HepG2 (cell line): ENCODE measurements at regions not wholly inside any gene's neighbourhood (a gene's known extent, or its start where the extent isn't known, plus 50 kb on each side); places are given as distances from the start of the nearest gene placed in this dataset.

ENCODE experiments used
- ATAC-seq: fragments of 200-7000 bp; cut with Tn5 transposase; 3 replicates; pipeline ENCODE4 v1.9.1; 2020; ENCODE audit warnings: mild to moderate bottlenecking, moderate library complexity
- BruUV-seq: library from RNA; stranded (reverse); fragments of 400-500 nt; replicated peaks from 2 replicates; lab custom pipeline; 2021; lab: Mats Ljungman, UMichigan
- CTCF ChIA-PET: fragments of 300-600 bp; formaldehyde crosslinking; extraction: SDS; loops from one replicate; lab custom pipeline; 2021; ENCODE audit warnings: low total read pairs, inconsistent platforms, low intra/inter-chr PET ratio; lab: Yijun Ruan, JAX
- POLR2A ChIA-PET: fragments of 350-600 bp; sonication (Branson Sonifier 250); formaldehyde crosslinking; loops from one replicate; lab custom pipeline; 2020; ENCODE audit warnings: antibody characterized with exemption, inconsistent platforms; lab: Yijun Ruan, JAX
- DNase-seq: peaks from one replicate; pipeline ENCODE4 v3.0.0-alpha.2; 2015; ENCODE audit warnings: low spot score
- FAIRE-seq: peaks from 3 replicates; lab custom pipeline; 2011; peaks lifted over from hg19 to GRCh38; lab: Jason Lieb, UNC
- H2AFZ ChIP-seq: one replicate; pipeline ENCODE4 v1.6.1; 2011; ENCODE audit warnings: low read length, inconsistent platforms
- H3K27ac ChIP-seq: fragments of 300-600 bp; 3 replicates; pipeline ENCODE4 v1.8.0; 2011; ENCODE audit warnings: mixed run types, mild to moderate bottlenecking, mixed read lengths, low read length, inconsistent platforms; ENCODE audit not compliant: insufficient read depth; ENCODE audit errors: extremely low read length
- H3K27me3 ChIP-seq, 2 experiments: fragments of 200-600 bp in 1 of 2; 2 replicates in 1 of 2; 3 replicates in 1 of 2; pipeline versions ENCODE4 v1.6.0 to v1.8.0; 2011; ENCODE audit warnings: low read length in 2 of 2, mild to moderate bottlenecking in 2 of 2, moderate library complexity in 2 of 2, inconsistent platforms in 1 of 2; ENCODE audit not compliant: insufficient read depth in 2 of 2, control insufficient read depth in 1 of 2
- H3K36me3 ChIP-seq, 2 experiments: fragments of 200-600 bp in 1 of 2; replicated peaks in 1 of 2; 2 replicates in 1 of 2; 3 replicates in 1 of 2; pipeline versions ENCODE4 v1.5.1 to v1.8.0; 2011; ENCODE audit warnings: low read length in 2 of 2, inconsistent platforms in 1 of 2; ENCODE audit not compliant: insufficient read depth in 2 of 2, control insufficient read depth in 1 of 2
- H3K4me1 ChIP-seq: 2 replicates; pipeline ENCODE4 v1.5.1; 2012; ENCODE audit warnings: low read length, inconsistent platforms; ENCODE audit not compliant: insufficient read depth
- H3K4me2 ChIP-seq: 2 replicates; pipeline ENCODE4 v1.6.0; 2011; ENCODE audit warnings: low read depth, low read length, inconsistent platforms
- H3K4me3 ChIP-seq, 3 experiments: fragments of 200-600 bp in 1 of 3; sonication (generic), shearing (Covaris generic) in 1 of 3; replicated peaks in 1 of 3; 2 replicates each; pipeline ENCODE4 v1.5.1; 2011 to 2016; ENCODE audit warnings: low read length in 3 of 3, inconsistent platforms in 2 of 3, low read depth in 2 of 3, mild to moderate bottlenecking in 2 of 3, control low read depth in 1 of 3, mixed read lengths in 1 of 3; ENCODE audit not compliant: insufficient read depth in 1 of 3
- H3K79me2 ChIP-seq: one replicate; pipeline ENCODE4 v1.6.1; 2011; ENCODE audit warnings: low read length, inconsistent platforms; ENCODE audit not compliant: insufficient read depth
- H3K9ac ChIP-seq: 2 replicates; pipeline ENCODE4 v1.6.0; 2011; ENCODE audit warnings: mild to moderate bottlenecking, low read depth, low read length, inconsistent platforms; ENCODE audit not compliant: insufficient read depth
- H3K9me3 ChIP-seq: 2 replicates; pipeline ENCODE4 v1.5.1; 2012; ENCODE audit warnings: mild to moderate bottlenecking, low read length
- H4K20me1 ChIP-seq: 2 replicates; pipeline ENCODE4 v1.6.0; 2011; ENCODE audit warnings: inconsistent platforms, mild to moderate bottlenecking, low read length, moderate library complexity; ENCODE audit not compliant: insufficient read depth
- CTCF ChIP-seq: sonication (generic); formaldehyde crosslinking; IDR thresholded peaks from 2 replicates; pipeline ENCODE4 v1.5.0; 2020; ENCODE audit warnings: mild to moderate bottlenecking, missing genetic modification reagents, moderate library complexity
- GMEB2 ChIP-seq: IDR thresholded peaks from 2 replicates; pipeline ENCODE4 v1.6.1; 2016; ENCODE audit warnings: missing biosample characterization, missing genetic modification reagents, low read depth
- HMGXB3 ChIP-seq: sonication (generic); formaldehyde crosslinking; IDR thresholded peaks from 2 replicates; pipeline ENCODE4 v1.4.0; 2020; ENCODE audit warnings: missing genetic modification reagents, borderline replicate concordance
- STAG1 ChIP-seq: sonication (generic); formaldehyde crosslinking; IDR thresholded peaks from 2 replicates; pipeline ENCODE4 v1.4.0; 2020; ENCODE audit warnings: missing genetic modification reagents
- WGBS: methylation state at CpG from one replicate; pipeline ENCODE4 v1.1.6; 2017; ENCODE audit warnings: low lambda C conversion rate; 5-methylcytosine and 5-hydroxymethylcytosine counted together
- in situ Hi-C: cut with HindIII; loops from 2 replicates; pipeline ENCODE4 v1.10.0; 2017; ENCODE audit warnings: low pct_unique_long_range_greater_than_20kb; ENCODE audit not compliant: extremely low pct_ligation_motif_present
- intact Hi-C: fragments of 100-400 bp; cut with micrococcal nuclease; formaldehyde crosslinking; loops from one replicate; pipeline ENCODE4 v1.10.0; 2022; ENCODE audit not compliant: unreplicated experiment

GRCh38 chr11:31887180-31887579, 76.1 kb upstream of the PAX6 start:
- TF ChIP-seq STAG1 (CRISPR knock-in tag) (0 out of 2 replicates have a peak, but pooled peaks have one; percentile 12), GMEB2 (no peak), CTCF (CRISPR knock-in tag) (peak; percentile 30; the same call in 1 of the 2 replicates), HMGXB3 (CRISPR knock-in tag) (no peak)
- FAIRE-seq (no peak), ATAC-seq (no peak), DNase-seq (no peak)
- ChIA-PET CTCF (no interaction called here), POLR2A (no interaction called here)
- no peak overlapping the region for H2AFZ ChIP-seq
- no TSS peak for BruUV-seq
- intact Hi-C loops (no loop called here), in situ Hi-C loops (no loop called here)
- 16% methylated on average over 6 of the region's 6 CpGs for WGBS
- H3K79me2 ChIP-seq, result no peaks in the 10 kb centered on the region
- no peaks in the 10 kb centered on the region for H3K36me3 ChIP-seq
- no peak overlapping the region for H3K9ac ChIP-seq
- no peaks in the 10 kb centered on the region for H3K9me3 ChIP-seq
- H3K27me3 ChIP-seq, result peaks cover 0 to 9% of the 10 kb centered on the region in 2 experiments; a peak in 1 of 5 replicates
- no peak overlapping the region for H3K27ac ChIP-seq
- H3K4me2 ChIP-seq, result no peak overlapping the region
- H3K4me3 ChIP-seq, result no peak overlapping the region
- no peaks in the 10 kb centered on the region for H3K4me1 ChIP-seq
- no peaks in the 10 kb centered on the region for H4K20me1 ChIP-seq
